ENCODE measurements at regions not wholly inside any gene's neighbourhood (a gene's known extent, or its start where the extent isn't known, plus 50 kb on each side); places are given as distances from the start of the nearest gene placed in this dataset.
"Not testable (repeated sequence)": the region's sequence is repeated elsewhere in the genome, so short reads cannot be mapped to it uniquely, and the experiment has no call there.

GRCh38 chr16:88309174-88309907, 73.4 kb upstream of the ZNF469 start:
- no peak overlapping the region for H3K27ac ChIP-seq (replicated peaks)
- TF ChIP-seq CTCF (IDR thresholded peaks at IDR 0.05; ENCODE audit: insufficient read depth, low read length) (no peak), POLR2AphosphoS5 (IDR thresholded peaks at IDR 0.05; ENCODE audit: low read depth) (no peak), REST (IDR thresholded peaks at IDR 0.05; ENCODE audit: insufficient replicate concordance, low read depth) (no peak), GABPA (IDR thresholded peaks at IDR 0.05; ENCODE audit: low read depth) (no peak), SPI1 (IDR thresholded peaks at IDR 0.05; ENCODE audit: borderline replicate concordance, low read depth) (no peak)
- DNase-seq (ENCODE audit: low read depth in 1 of 2, low spot score in 1 of 2) = no peak
- no peaks in the 10 kb centered on the region for H3K27me3 ChIP-seq (ENCODE audit: insufficient read depth, poor library complexity, severe bottlenecking)
- H3K4me3 ChIP-seq (replicated peaks; ENCODE audit: insufficient read depth, low read length) = no peak overlapping the region

GRCh38 chr16:88309908-88310265, 72.9 kb upstream of the ZNF469 start:
- H3K27ac ChIP-seq (replicated peaks) = no peak overlapping the region
- TF ChIP-seq CTCF (IDR thresholded peaks at IDR 0.05; ENCODE audit: insufficient read depth, low read length) (no peak), GABPA (IDR thresholded peaks at IDR 0.05; ENCODE audit: low read depth) (no peak), POLR2AphosphoS5 (IDR thresholded peaks at IDR 0.05; ENCODE audit: low read depth) (no peak), REST (IDR thresholded peaks at IDR 0.05; ENCODE audit: insufficient replicate concordance, low read depth) (no peak), SPI1 (IDR thresholded peaks at IDR 0.05; ENCODE audit: borderline replicate concordance, low read depth) (no peak)
- H3K27me3 ChIP-seq (ENCODE audit: insufficient read depth, poor library complexity, severe bottlenecking) = no peaks in the 10 kb centered on the region
- no peak for DNase-seq (ENCODE audit: low read depth in 1 of 2, low spot score in 1 of 2)
- H3K4me3 ChIP-seq (replicated peaks; ENCODE audit: insufficient read depth, low read length) = no peak overlapping the region

- H3K27ac ChIP-seq (replicated peaks) = no peak overlapping the region
- DNase-seq (ENCODE audit: low read depth in 1 of 2, low spot score in 1 of 2) = no peak
- no peak overlapping the region for H3K4me3 ChIP-seq (replicated peaks; ENCODE audit: insufficient read depth, low read length)
- no peaks in the 10 kb centered on the region for H3K27me3 ChIP-seq (ENCODE audit: insufficient read depth, poor library complexity, severe bottlenecking)
- no peak for TF ChIP-seq GABPA (IDR thresholded peaks at IDR 0.05; ENCODE audit: low read depth)
- no peak for TF ChIP-seq REST (IDR thresholded peaks at IDR 0.05; ENCODE audit: insufficient replicate concordance, low read depth)
- no peak for TF ChIP-seq CTCF (IDR thresholded peaks at IDR 0.05; ENCODE audit: insufficient read depth, low read length)
- TF ChIP-seq SPI1 (IDR thresholded peaks at IDR 0.05; ENCODE audit: borderline replicate concordance, low read depth) = no peak
- TF ChIP-seq POLR2AphosphoS5 (IDR thresholded peaks at IDR 0.05; ENCODE audit: low read depth) = no peak
Observed at GRCh38 chr16:88310796-88311605, 71.8 kb upstream of the ZNF469 start.

- H3K4me3 ChIP-seq (replicated peaks; ENCODE audit: insufficient read depth, low read length); H3K27ac ChIP-seq (replicated peaks); DNase-seq (ENCODE audit: low read depth in 1 of 2, low spot score in 1 of 2); H3K27me3 ChIP-seq (ENCODE audit: insufficient read depth, poor library complexity, severe bottlenecking): not testable (repeated sequence)
Observed at GRCh38 chr16:88311860-88312259, 70.9 kb upstream of the ZNF469 start.
